Vagina (tissue), 2 donors: ENCODE measurements at regions not wholly inside any gene's neighbourhood (a gene's known extent, or its start where the extent isn't known, plus 50 kb on each side); places are given as distances from the start of the nearest gene placed in this dataset.

Experiments used
- DNase-seq, 2 donors: peaks; one replicate each; pipeline ENCODE4 v3.0.0-alpha.2; 2017; ENCODE audit errors: extremely low spot score in 2 of 2
- H3K27ac ChIP-seq: fragments of 200-600 bp; sonication (generic); one replicate; pipeline ENCODE4 v1.5.1; 2019
- H3K27me3 ChIP-seq: fragments of 200-600 bp; sonication (generic); one replicate; pipeline ENCODE4 v1.5.1; 2019
- H3K36me3 ChIP-seq, 2 donors: fragments of 200-600 bp; sonication (generic); one replicate each; pipeline ENCODE4 v1.5.1; 2017 to 2019
- H3K4me1 ChIP-seq: fragments of 200-600 bp; sonication (generic); one replicate; pipeline ENCODE4 v1.5.1; 2019
- H3K4me3 ChIP-seq, 2 donors: fragments of 200-600 bp; sonication (generic); 1 replicate in 1 of 2; 2 replicates in 1 of 2; pipeline ENCODE4 v1.5.1; 2016 to 2019
- H3K9me3 ChIP-seq: fragments of 200-600 bp; sonication (generic); one replicate; pipeline ENCODE4 v1.5.1; 2019
- CTCF ChIP-seq, 3 experiments: fragments of 450-650 bp in 2 of 3; fragments of 200-600 bp in 1 of 3; sonication (generic) in 1 of 3; IDR thresholded peaks; one replicate each; pipeline ENCODE4 v1.5.1; 2017 to 2019; ENCODE audit warnings: antibody characterized with exemption in 3 of 3, mild to moderate bottlenecking in 2 of 3, moderate library complexity in 2 of 3
- POLR2A ChIP-seq, 2 donors: fragments of 450-650 bp; IDR thresholded peaks; one replicate each; pipeline ENCODE4 v1.6.1; 2017; ENCODE audit warnings: antibody characterized with exemption in 2 of 2, mild to moderate bottlenecking in 2 of 2, moderate library complexity in 2 of 2
- POLR2AphosphoS5 ChIP-seq, 2 donors: sonication (generic); formaldehyde crosslinking; IDR thresholded peaks; one replicate each; pipeline ENCODE4 v1.9.0; 2017; ENCODE audit warnings: antibody characterized with exemption in 2 of 2, mild to moderate bottlenecking in 2 of 2, low read depth in 1 of 2; ENCODE audit not compliant: insufficient read depth in 1 of 2
- intact Hi-C: fragments of 100-400 bp; cut with DNase I; formaldehyde crosslinking; loops from one replicate; pipeline ENCODE4 v1.15.1; 2023

GRCh38 chr2:157061799-157062198, 195.7 kb upstream of the GALNT5 start:
- intact Hi-C loops: no loop called here
- H3K4me1 ChIP-seq: no peaks in the 10 kb centered on the region
- DNase-seq: no peak
- H3K27ac ChIP-seq: no peak overlapping the region
- H3K9me3 ChIP-seq: no peaks in the 10 kb centered on the region
- TF ChIP-seq POLR2AphosphoS5 (IDR thresholded peaks at IDR 0.05; ENCODE audit: insufficient read depth in 1 of 2, low read depth in 1 of 2): no peak
- TF ChIP-seq POLR2A (IDR thresholded peaks at IDR 0.05): no peak
- TF ChIP-seq CTCF (IDR thresholded peaks at IDR 0.05): no peak
- no peaks in the 10 kb centered on the region for H3K27me3 ChIP-seq
- no peaks in the 10 kb centered on the region for H3K36me3 ChIP-seq
- H3K4me3 ChIP-seq: no peak overlapping the region

- no peak overlapping the region for H3K4me3 ChIP-seq
- H3K27me3 ChIP-seq: no peaks in the 10 kb centered on the region
- no peaks in the 10 kb centered on the region for H3K4me1 ChIP-seq
- no peak for TF ChIP-seq CTCF (IDR thresholded peaks at IDR 0.05)
- TF ChIP-seq POLR2A (IDR thresholded peaks at IDR 0.05): no peak
- no peak for TF ChIP-seq POLR2AphosphoS5 (IDR thresholded peaks at IDR 0.05; ENCODE audit: insufficient read depth in 1 of 2, low read depth in 1 of 2)
- H3K27ac ChIP-seq: no peak overlapping the region
- no peak for DNase-seq
- no peaks in the 10 kb centered on the region for H3K36me3 ChIP-seq
- H3K9me3 ChIP-seq: no peaks in the 10 kb centered on the region
- intact Hi-C loops: no loop called here
Observed at GRCh38 chr2:157067562-157067961, 189.9 kb upstream of the GALNT5 start.

GRCh38 chr2:157068237-157068636, 189.3 kb upstream of the GALNT5 start:
- intact Hi-C loops: no loop called here
- Histone ChIP-seq H3K4me1 (no peaks in the 10 kb centered on the region), H3K9me3 (no peaks in the 10 kb centered on the region), H3K36me3 (no peaks in the 10 kb centered on the region), H3K4me3 (no peak overlapping the region), H3K27me3 (no peaks in the 10 kb centered on the region), H3K27ac (no peak overlapping the region)
- TF ChIP-seq POLR2A (IDR thresholded peaks at IDR 0.05): no peak
- no peak for TF ChIP-seq POLR2AphosphoS5 (IDR thresholded peaks at IDR 0.05; ENCODE audit: insufficient read depth in 1 of 2, low read depth in 1 of 2)
- TF ChIP-seq CTCF (IDR thresholded peaks at IDR 0.05): no peak
- no peak for DNase-seq

GRCh38 chr2:157075924-157076323, 181.6 kb upstream of the GALNT5 start:
- Histone ChIP-seq H3K36me3 (no peaks in the 10 kb centered on the region), H3K27ac (no peak overlapping the region), H3K4me3 (no peak overlapping the region), H3K27me3 (no peaks in the 10 kb centered on the region), H3K9me3 (no peaks in the 10 kb centered on the region), H3K4me1 (no peaks in the 10 kb centered on the region)
- TF ChIP-seq CTCF (IDR thresholded peaks at IDR 0.05) (no peak), POLR2A (IDR thresholded peaks at IDR 0.05) (no peak), POLR2AphosphoS5 (IDR thresholded peaks at IDR 0.05; ENCODE audit: insufficient read depth in 1 of 2, low read depth in 1 of 2) (no peak)
- intact Hi-C loops: no loop called here
- no peak for DNase-seq

GRCh38 chr2:157076526-157077161, 180.9 kb upstream of the GALNT5 start:
- TF ChIP-seq POLR2AphosphoS5 (IDR thresholded peaks at IDR 0.05; ENCODE audit: insufficient read depth in 1 of 2, low read depth in 1 of 2) (no peak), CTCF (IDR thresholded peaks at IDR 0.05) (no peak), POLR2A (IDR thresholded peaks at IDR 0.05) (no peak)
- no peaks in the 10 kb centered on the region for H3K4me1 ChIP-seq
- H3K4me3 ChIP-seq: no peak overlapping the region
- intact Hi-C loops: no loop called here
- no peaks in the 10 kb centered on the region for H3K27me3 ChIP-seq
- no peaks in the 10 kb centered on the region for H3K36me3 ChIP-seq
- no peak for DNase-seq
- no peak overlapping the region for H3K27ac ChIP-seq
- H3K9me3 ChIP-seq: no peaks in the 10 kb centered on the region
